ENCODE measurements at regions not wholly inside any gene's neighbourhood (a gene's known extent, or its start where the extent isn't known, plus 50 kb on each side); places are given as distances from the start of the nearest gene placed in this dataset.

DNA sequence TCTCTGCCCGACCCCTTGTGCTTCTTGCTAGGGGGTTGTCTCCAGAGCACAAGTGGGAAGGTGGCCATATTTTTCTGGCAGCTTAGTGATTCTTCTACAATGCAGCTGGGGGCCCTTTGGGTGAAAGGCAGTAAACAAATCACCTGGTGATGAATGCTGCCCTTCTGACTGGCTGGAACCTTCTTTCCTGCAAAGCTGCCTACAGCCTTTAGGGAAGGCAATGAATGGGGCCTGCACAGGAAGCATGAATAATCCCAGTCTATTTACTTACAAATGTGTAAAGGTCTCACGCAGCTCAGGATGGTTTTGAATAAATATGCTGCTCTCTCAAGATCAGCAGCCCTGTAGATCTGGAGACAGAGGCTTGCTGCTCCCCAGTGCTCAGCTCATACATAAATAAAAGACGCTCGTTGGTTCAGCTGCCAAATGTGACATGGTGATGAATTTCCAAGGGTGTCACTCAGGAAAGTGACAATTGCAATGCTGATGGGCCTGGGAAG lies 289.2 kb downstream of the TDRD15 start:
- TF ChIP-seq, protein P1, sequence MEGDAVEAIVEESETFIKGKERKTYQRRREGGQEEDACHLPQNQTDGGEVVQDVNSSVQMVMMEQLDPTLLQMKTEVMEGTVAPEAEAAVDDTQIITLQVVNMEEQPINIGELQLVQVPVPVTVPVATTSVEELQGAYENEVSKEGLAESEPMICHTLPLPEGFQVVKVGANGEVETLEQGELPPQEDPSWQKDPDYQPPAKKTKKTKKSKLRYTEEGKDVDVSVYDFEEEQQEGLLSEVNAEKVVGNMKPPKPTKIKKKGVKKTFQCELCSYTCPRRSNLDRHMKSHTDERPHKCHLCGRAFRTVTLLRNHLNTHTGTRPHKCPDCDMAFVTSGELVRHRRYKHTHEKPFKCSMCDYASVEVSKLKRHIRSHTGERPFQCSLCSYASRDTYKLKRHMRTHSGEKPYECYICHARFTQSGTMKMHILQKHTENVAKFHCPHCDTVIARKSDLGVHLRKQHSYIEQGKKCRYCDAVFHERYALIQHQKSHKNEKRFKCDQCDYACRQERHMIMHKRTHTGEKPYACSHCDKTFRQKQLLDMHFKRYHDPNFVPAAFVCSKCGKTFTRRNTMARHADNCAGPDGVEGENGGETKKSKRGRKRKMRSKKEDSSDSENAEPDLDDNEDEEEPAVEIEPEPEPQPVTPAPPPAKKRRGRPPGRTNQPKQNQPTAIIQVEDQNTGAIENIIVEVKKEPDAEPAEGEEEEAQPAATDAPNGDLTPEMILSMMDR (IDR thresholded peaks at IDR 0.05), result no peak
- ATAC-seq (ENCODE audit: low FRiP score) (no peak), DNase-seq (ENCODE audit: low spot score) (no peak)

DNA sequence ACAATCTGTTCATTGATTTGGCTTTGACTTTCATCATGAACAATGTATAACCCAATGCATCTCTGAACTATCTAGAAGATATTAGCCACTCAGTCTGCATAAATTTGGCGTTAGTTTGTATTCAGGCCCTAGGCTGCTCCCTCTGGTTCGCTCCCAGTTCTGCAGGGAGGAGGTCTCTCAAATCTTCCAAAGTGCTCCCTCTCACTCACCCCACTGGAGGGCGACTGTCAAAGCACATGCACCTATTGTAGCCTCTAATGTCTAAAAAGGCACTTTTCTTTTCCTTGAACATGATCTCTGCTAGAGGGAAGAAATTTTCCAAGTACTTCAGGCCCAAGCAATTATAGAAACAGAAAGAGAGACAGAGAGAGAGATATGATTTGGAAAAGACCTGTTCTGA lies 291.5 kb downstream of the TDRD15 start:
- DNase-seq (ENCODE audit: low spot score) (no peak), ATAC-seq (ENCODE audit: low FRiP score) (no peak)
- TF ChIP-seq, protein P1 (IDR thresholded peaks at IDR 0.05), result no peak

DNA sequence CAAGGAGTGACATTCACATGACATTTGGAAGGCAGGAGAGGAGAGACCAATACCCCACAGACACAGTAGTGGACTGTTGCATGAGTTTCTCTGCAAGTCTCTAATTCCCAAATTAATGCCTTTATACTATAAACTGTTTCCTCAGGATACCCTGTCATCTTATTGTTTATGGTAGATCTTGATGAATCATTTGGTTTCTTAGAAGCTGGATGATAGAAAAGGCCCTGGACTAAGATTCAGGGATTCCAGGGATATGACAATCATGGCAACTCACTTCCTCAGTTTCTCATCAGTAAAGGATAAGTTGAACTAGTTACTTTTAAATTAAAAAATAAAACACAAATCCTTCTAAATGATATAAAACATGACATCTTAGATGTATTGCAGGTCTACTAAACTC lies 292.5 kb downstream of the TDRD15 start:
- no peak for DNase-seq (ENCODE audit: low spot score)
- TF ChIP-seq, protein P1 (IDR thresholded peaks at IDR 0.05), result no peak
- ATAC-seq (ENCODE audit: low FRiP score), result no peak

DNA sequence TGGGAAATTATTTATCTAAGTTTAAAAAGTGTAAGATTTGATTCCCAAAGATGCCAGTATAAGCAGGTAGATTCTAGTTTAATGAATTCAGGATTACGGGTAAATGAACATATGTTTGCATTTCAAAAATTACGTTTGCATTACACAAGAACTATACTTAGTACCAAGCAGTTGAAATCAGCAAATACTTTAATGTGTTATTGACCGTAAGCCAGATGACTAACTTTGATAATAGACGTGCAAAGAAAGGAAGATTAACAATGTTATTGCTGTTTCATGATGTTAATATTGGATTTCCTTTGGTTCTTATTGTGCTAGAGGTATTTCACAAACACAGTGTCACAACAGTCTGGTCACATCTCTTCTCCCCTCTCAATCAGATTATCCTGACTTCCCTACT lies 294.7 kb downstream of the TDRD15 start:
- ATAC-seq (ENCODE audit: low FRiP score), result no peak
- TF ChIP-seq, protein P1 (IDR thresholded peaks at IDR 0.05), result no peak

DNA sequence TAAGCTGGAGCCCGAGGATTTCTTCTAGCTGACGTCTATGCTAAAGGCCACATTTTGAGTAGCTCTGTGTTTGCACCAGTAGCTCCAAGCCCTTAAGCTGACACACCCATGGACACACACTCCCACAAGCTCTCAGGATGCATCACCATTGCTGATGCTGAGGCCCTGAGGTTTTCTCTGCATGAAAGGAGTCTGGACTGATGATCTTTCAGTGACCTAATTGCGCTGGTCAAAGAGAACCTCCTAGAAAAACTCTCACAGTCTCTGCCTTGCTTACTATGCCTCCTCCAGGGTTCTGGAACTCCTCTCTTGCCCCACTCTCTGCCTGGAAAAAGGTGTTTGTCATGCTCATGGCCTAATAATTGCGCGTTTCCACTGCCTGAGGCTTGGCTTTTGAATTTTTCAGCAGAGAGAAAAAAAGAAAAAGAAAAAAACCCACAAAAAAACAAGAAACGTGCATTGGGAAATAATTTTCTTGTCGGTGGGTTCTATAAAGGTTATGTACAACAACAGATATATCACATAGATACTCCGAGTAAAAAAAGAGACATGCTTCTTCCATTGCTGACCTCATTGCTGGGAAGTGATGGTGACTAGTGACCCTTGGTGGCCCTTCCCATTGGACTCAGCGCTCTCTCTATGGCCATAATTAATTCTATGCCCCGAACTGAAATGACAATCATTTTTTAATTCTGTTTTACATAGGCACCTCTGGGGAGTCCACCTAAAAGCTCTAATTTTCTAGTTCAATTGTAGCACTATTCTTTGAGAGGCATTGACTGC lies 297.0 kb downstream of the TDRD15 start:
- DNase-seq (ENCODE audit: low spot score) (no peak), ATAC-seq (ENCODE audit: low FRiP score) (no peak)
- TF ChIP-seq, protein P1 (IDR thresholded peaks at IDR 0.05), result no peak

More for the DNA sequence above, 294.7 kb downstream of the TDRD15 start:
- no peak for DNase-seq (ENCODE audit: low spot score)

DNA sequence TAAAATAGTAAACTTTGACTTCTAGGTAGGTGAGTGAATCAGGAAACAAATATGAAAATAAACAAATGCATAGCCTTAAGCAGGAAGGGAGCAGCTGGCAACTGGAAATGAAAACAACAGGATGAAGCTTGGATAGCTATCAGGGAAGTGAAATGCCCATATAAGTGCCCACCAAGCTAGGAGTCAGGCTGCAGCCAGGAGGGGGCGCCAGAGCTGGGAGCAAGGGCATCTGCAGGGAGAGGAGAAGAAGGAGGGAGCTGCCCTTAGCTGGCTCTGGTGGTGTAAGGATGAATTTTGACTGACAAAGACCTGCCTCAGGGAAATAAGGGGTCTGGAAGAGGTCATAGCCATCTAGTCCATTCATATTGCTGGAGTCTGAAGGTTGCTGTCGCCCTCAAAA lies 298.3 kb downstream of the TDRD15 start:
- no peak for DNase-seq (ENCODE audit: low spot score)
- TF ChIP-seq, protein P1 (IDR thresholded peaks at IDR 0.05), result no peak
- no peak for ATAC-seq (ENCODE audit: low FRiP score)

Data from omental fat pad (tissue), 3 donors.